Panc1 (cell line): ENCODE measurements at regions not wholly inside any gene's neighbourhood (a gene's known extent, or its start where the extent isn't known, plus 50 kb on each side); places are given as distances from the start of the nearest gene placed in this dataset.

Source experiments
- ATAC-seq: fragments of 200-7000 bp; cut with Tn5 transposase; 2 replicates; pipeline ENCODE4 v1.9.1; 2020; ENCODE audit warnings: mild to moderate bottlenecking, moderate library complexity
- BruUV-seq: library from RNA; stranded (reverse); fragments of 400-500 nt; replicated peaks from 2 replicates; lab custom pipeline; 2021; lab: Mats Ljungman, UMichigan
- CTCF ChIA-PET: fragments of 300-600 bp; sonication (Branson Sonifier 250); formaldehyde crosslinking; loops from one replicate; lab custom pipeline; 2022; ENCODE audit warnings: antibody characterized with exemption; lab: Charles Lee
- POLR2A ChIA-PET: fragments of 300-600 bp; sonication (Branson Sonifier 250); formaldehyde crosslinking; loops from one replicate; lab custom pipeline; 2022; ENCODE audit warnings: antibody characterized with exemption; lab: Charles Lee
- DNase-seq: peaks from one replicate; pipeline ENCODE4 v3.0.0-alpha.2; 2010; ENCODE audit warnings: low read depth, low spot score
- H3K27ac ChIP-seq: 2 replicates; pipeline ENCODE4 v1.5.1; 2011; ENCODE audit warnings: mild to moderate bottlenecking, low read length, inconsistent platforms
- H3K27me3 ChIP-seq: fragments of 200-500 bp; sonication (Bioruptor generic); 2 replicates; pipeline ENCODE4 v1.6.0; 2014; ENCODE audit warnings: low read length, inconsistent platforms; ENCODE audit not compliant: control insufficient read depth, insufficient read depth
- H3K36me3 ChIP-seq: fragments of 200-500 bp; sonication (Bioruptor generic); 2 replicates; pipeline ENCODE4 v1.5.1; 2014; ENCODE audit warnings: inconsistent platforms, mild to moderate bottlenecking, low read length, moderate library complexity; ENCODE audit not compliant: control insufficient read depth, insufficient read depth
- H3K4me1 ChIP-seq: 2 replicates; pipeline ENCODE4 v1.5.1; 2011; ENCODE audit warnings: inconsistent platforms, mild to moderate bottlenecking, low read length, moderate library complexity; ENCODE audit not compliant: control insufficient read depth, insufficient read depth
- H3K4me3 ChIP-seq, 2 experiments: 2 replicates each; pipeline ENCODE4 v1.5.1; 2011 to 2012; ENCODE audit warnings: low read depth in 2 of 2, low read length in 2 of 2, mild to moderate bottlenecking in 2 of 2, inconsistent platforms in 1 of 2, moderate library complexity in 1 of 2
- H3K9me3 ChIP-seq: fragments of 200-500 bp; sonication (Bioruptor generic); 2 replicates; pipeline ENCODE4 v1.5.1; 2014; ENCODE audit warnings: low read depth, mild to moderate bottlenecking, inconsistent platforms, low read length, moderate library complexity; ENCODE audit not compliant: control insufficient read depth, insufficient read depth
- POLR2AphosphoS5 ChIP-seq: IDR thresholded peaks from 2 replicates; pipeline ENCODE4 v1.6.1; 2012; ENCODE audit warnings: mild to moderate bottlenecking, low read depth, low read length, moderate library complexity
- SIN3A ChIP-seq: IDR thresholded peaks from 2 replicates; pipeline ENCODE4 v1.6.1; 2012; ENCODE audit warnings: low read depth, mild to moderate bottlenecking, low read length, moderate library complexity, borderline replicate concordance; ENCODE audit not compliant: insufficient read depth
- TCF7L2 ChIP-seq: IDR thresholded peaks from 2 replicates; pipeline ENCODE4 v1.6.1; 2011; ENCODE audit warnings: mild to moderate bottlenecking, low read depth, low read length, inconsistent platforms
- in situ Hi-C: cut with HindIII; loops from 2 replicates; pipeline ENCODE4 v1.10.0; 2016; ENCODE audit warnings: low sequenced_read_pairs, low pct_unique_long_range_greater_than_20kb
- intact Hi-C: fragments of 100-400 bp; cut with micrococcal nuclease; formaldehyde crosslinking; loops from one replicate; pipeline ENCODE4 v1.10.0; 2022; ENCODE audit not compliant: unreplicated experiment
- TF ChIP-seq, protein P1 (sequence below): fragments of 450-650 bp; IDR thresholded peaks from 2 replicates; pipeline ENCODE4 v1.5.1; 2017; ENCODE audit warnings: mild to moderate bottlenecking
- TF ChIP-seq, protein P2 (sequence below), 2 experiments: IDR thresholded peaks; 2 replicates each; pipeline ENCODE4 v1.6.1; 2011 to 2012; ENCODE audit warnings: low read depth in 2 of 2, control low read depth in 1 of 2, low read length in 1 of 2, mild to moderate bottlenecking in 1 of 2, moderate library complexity in 1 of 2; ENCODE audit not compliant: insufficient read depth in 1 of 2

DNA sequence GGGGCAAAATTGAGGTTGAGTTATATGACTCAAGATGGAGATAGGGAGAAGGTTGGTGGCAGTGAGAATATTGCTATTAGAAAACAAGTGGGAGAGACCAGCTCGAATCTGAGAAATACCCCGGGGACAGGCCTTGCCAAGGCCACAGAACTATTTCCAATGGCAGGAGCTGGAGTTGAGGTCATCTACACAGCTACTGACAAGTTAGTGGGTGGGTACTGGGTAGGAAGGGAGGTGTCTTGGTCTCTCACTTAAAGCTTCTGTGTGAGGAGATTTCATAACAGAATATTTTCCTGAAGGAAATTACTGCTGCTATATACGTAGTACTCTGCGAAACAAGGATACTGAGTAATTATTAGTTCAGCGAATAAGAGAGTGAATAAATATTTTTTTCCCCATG lies 69.4 kb upstream of the ITPRID2 start:
- in situ Hi-C loops = no loop called here
- H3K27ac ChIP-seq = no peak overlapping the region
- BruUV-seq = no TSS peak
- ChIA-PET POLR2A (no interaction called here), CTCF (no interaction called here)
- H3K36me3 ChIP-seq = no peaks in the 10 kb centered on the region
- TF ChIP-seq POLR2AphosphoS5 (no peak), SIN3A (no peak), TCF7L2 (no peak)
- TF ChIP-seq, protein P1, sequence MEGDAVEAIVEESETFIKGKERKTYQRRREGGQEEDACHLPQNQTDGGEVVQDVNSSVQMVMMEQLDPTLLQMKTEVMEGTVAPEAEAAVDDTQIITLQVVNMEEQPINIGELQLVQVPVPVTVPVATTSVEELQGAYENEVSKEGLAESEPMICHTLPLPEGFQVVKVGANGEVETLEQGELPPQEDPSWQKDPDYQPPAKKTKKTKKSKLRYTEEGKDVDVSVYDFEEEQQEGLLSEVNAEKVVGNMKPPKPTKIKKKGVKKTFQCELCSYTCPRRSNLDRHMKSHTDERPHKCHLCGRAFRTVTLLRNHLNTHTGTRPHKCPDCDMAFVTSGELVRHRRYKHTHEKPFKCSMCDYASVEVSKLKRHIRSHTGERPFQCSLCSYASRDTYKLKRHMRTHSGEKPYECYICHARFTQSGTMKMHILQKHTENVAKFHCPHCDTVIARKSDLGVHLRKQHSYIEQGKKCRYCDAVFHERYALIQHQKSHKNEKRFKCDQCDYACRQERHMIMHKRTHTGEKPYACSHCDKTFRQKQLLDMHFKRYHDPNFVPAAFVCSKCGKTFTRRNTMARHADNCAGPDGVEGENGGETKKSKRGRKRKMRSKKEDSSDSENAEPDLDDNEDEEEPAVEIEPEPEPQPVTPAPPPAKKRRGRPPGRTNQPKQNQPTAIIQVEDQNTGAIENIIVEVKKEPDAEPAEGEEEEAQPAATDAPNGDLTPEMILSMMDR = no peak
- TF ChIP-seq, protein P2, sequence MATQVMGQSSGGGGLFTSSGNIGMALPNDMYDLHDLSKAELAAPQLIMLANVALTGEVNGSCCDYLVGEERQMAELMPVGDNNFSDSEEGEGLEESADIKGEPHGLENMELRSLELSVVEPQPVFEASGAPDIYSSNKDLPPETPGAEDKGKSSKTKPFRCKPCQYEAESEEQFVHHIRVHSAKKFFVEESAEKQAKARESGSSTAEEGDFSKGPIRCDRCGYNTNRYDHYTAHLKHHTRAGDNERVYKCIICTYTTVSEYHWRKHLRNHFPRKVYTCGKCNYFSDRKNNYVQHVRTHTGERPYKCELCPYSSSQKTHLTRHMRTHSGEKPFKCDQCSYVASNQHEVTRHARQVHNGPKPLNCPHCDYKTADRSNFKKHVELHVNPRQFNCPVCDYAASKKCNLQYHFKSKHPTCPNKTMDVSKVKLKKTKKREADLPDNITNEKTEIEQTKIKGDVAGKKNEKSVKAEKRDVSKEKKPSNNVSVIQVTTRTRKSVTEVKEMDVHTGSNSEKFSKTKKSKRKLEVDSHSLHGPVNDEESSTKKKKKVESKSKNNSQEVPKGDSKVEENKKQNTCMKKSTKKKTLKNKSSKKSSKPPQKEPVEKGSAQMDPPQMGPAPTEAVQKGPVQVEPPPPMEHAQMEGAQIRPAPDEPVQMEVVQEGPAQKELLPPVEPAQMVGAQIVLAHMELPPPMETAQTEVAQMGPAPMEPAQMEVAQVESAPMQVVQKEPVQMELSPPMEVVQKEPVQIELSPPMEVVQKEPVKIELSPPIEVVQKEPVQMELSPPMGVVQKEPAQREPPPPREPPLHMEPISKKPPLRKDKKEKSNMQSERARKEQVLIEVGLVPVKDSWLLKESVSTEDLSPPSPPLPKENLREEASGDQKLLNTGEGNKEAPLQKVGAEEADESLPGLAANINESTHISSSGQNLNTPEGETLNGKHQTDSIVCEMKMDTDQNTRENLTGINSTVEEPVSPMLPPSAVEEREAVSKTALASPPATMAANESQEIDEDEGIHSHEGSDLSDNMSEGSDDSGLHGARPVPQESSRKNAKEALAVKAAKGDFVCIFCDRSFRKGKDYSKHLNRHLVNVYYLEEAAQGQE (IDR thresholded peaks at IDR 0.05; ENCODE audit: insufficient read depth in 1 of 2, low read depth in 2 of 2, low read length in 1 of 2) = no peak
- ATAC-seq = no peak
- no peak for DNase-seq
- intact Hi-C loops = no loop called here
- H3K9me3 ChIP-seq = no peaks in the 10 kb centered on the region; the same call in 1 of the 2 replicates
- H3K27me3 ChIP-seq = no peaks in the 10 kb centered on the region
- H3K4me1 ChIP-seq = no peaks in the 10 kb centered on the region
- H3K4me3 ChIP-seq = no peak overlapping the region

DNA sequence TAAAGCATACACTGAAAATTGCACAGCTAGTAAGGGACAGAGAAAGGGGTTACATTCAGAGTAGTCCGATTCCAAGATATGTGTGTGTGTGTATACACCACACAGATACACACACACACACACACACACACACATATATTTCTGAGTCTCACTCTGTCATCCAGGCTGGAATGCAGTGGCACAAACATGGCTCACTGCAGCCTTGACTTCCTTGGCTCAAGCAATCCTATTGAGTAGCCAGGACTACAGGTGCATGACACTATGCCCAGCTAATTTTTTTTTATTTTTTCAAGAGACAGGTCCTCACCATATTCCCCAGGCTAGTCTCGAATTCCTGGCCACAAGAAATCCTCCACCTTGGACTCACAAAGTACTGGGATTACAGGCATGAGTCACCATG lies 68.1 kb upstream of the ITPRID2 start:
- intact Hi-C loops = no loop called here
- in situ Hi-C loops = no loop called here
- Histone ChIP-seq H3K36me3 (no peaks in the 10 kb centered on the region), H3K27me3 (no peaks in the 10 kb centered on the region), H3K4me1 (no peaks in the 10 kb centered on the region), H3K9me3 (no peaks in the 10 kb centered on the region; the same call in 1 of the 2 replicates), H3K27ac (no peak overlapping the region), H3K4me3 (no peak overlapping the region)
- TF ChIP-seq TCF7L2 (no peak), POLR2AphosphoS5 (no peak), SIN3A (no peak)
- TF ChIP-seq, protein P2 (IDR thresholded peaks at IDR 0.05; ENCODE audit: insufficient read depth in 1 of 2, low read depth in 2 of 2, low read length in 1 of 2) = no peak
- TF ChIP-seq, protein P1 = no peak
- ChIA-PET POLR2A (no interaction called here), CTCF (no interaction called here)
- no peak for ATAC-seq
- BruUV-seq = no TSS peak
- no peak for DNase-seq
